Chondrocyte (in vitro differentiated cells): ENCODE measurements at regions not wholly inside any gene's neighbourhood (a gene's known extent, or its start where the extent isn't known, plus 50 kb on each side); places are given as distances from the start of the nearest gene placed in this dataset.

Experiments
- DNase-seq: peaks from one replicate; pipeline ENCODE4 v3.0.0; 2021; ENCODE audit warnings: mixed read lengths, low spot score
- H3K27ac Mint-ChIP-seq: one replicate; pipeline ENCODE4 v1.8.0; 2021; ENCODE audit warnings: mild to moderate bottlenecking, moderate library complexity, mixed read lengths; ENCODE audit not compliant: unreplicated experiment
- H3K27me3 Mint-ChIP-seq: 2 replicates; pipeline ENCODE4 v1.8.0; 2021; ENCODE audit warnings: low read depth, mixed read lengths
- H3K36me3 Mint-ChIP-seq: 2 replicates; pipeline ENCODE4 v1.8.0; 2021; ENCODE audit warnings: low read depth, mixed read lengths
- H3K4me1 Mint-ChIP-seq: 2 replicates; pipeline ENCODE4 v1.8.0; 2021; ENCODE audit warnings: low read depth, mild to moderate bottlenecking, mixed read lengths
- H3K4me3 Mint-ChIP-seq: one replicate; pipeline ENCODE4 v1.8.0; 2021; ENCODE audit warnings: mild to moderate bottlenecking, moderate library complexity, mixed read lengths; ENCODE audit not compliant: unreplicated experiment
- H3K9me3 Mint-ChIP-seq: 2 replicates; pipeline ENCODE4 v1.8.0; 2021; ENCODE audit warnings: low read depth, mixed read lengths
- TF ChIP-seq, protein P1 (sequence below): fragments of 200-600 bp; sonication (generic); IDR thresholded peaks from 2 replicates; pipeline ENCODE4 v1.5.0; 2021; ENCODE audit warnings: antibody characterized with exemption, mild to moderate bottlenecking, moderate library complexity

DNA sequence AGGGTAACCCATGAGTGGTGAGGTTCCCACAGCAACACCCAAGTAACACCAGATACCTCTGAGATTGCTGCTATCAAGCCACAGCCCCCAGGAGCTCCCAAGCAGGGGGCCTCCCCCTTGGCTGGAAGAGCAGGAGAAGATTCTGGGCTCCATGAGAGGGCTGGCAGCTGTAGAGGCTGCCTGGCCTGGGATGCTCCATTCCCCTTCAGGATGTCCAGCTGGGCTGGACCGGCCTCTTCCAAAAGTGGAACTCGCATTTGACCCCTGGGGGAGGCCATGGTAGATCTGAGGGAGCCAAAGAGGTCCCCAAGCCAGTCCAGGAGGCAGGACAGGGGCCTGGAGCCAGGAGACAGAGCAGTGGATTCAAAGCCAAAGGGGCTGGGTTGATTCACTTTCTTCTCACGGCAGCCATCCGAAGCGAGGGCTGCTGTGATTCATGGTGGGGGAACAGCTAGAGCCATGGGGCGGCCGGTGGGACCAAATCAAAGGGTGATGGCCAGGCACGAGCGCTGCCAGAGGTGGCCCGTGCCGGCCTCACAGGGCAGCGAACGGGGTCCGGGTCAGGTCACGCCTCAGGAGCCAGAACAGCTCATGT is 95.3 kb upstream of the ID2 start:
- H3K4me3 Mint-ChIP-seq, result no peak overlapping the region
- no peaks in the 10 kb centered on the region for H3K36me3 Mint-ChIP-seq
- no peak overlapping the region for H3K27ac Mint-ChIP-seq
- no peaks in the 10 kb centered on the region for H3K9me3 Mint-ChIP-seq
- peaks cover 16% of the 10 kb centered on the region for H3K27me3 Mint-ChIP-seq
- TF ChIP-seq, protein P1, sequence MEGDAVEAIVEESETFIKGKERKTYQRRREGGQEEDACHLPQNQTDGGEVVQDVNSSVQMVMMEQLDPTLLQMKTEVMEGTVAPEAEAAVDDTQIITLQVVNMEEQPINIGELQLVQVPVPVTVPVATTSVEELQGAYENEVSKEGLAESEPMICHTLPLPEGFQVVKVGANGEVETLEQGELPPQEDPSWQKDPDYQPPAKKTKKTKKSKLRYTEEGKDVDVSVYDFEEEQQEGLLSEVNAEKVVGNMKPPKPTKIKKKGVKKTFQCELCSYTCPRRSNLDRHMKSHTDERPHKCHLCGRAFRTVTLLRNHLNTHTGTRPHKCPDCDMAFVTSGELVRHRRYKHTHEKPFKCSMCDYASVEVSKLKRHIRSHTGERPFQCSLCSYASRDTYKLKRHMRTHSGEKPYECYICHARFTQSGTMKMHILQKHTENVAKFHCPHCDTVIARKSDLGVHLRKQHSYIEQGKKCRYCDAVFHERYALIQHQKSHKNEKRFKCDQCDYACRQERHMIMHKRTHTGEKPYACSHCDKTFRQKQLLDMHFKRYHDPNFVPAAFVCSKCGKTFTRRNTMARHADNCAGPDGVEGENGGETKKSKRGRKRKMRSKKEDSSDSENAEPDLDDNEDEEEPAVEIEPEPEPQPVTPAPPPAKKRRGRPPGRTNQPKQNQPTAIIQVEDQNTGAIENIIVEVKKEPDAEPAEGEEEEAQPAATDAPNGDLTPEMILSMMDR, result no peak
- H3K4me1 Mint-ChIP-seq, result peaks cover 4% of the 10 kb centered on the region
- peak; percentile 59 for DNase-seq

DNA sequence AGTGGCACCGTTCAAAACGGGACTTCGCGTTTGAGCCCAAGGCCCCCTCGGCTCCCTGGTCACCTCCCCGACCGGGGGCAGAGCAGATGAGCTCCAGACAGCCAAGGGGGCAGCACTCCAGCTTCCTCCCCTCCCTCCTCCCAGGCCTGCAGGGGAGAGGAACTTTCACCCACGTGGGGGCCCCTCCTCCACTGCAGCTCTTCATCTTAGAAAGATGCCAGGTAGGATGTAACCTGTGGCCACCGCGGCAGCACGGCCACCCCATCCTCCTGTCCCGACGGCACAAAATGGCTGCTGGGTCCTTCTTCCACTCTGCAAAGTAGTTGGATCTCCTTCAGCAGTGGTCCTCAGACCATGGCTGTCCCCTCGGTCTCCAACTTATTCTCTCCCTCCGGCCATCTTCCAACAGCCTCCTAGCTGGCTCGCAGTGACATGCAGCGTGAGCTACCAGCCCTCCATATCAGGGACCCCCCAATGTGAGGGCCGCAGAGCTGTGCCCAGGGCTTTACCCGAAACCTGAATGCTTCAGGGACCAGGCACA is 94.5 kb upstream of the ID2 start:
- TF ChIP-seq, protein P1, result no peak
- H3K27me3 Mint-ChIP-seq, result peaks cover 17% of the 10 kb centered on the region
- no peaks in the 10 kb centered on the region for H3K9me3 Mint-ChIP-seq
- H3K36me3 Mint-ChIP-seq, result no peaks in the 10 kb centered on the region
- peak; percentile 81 for DNase-seq
- no peak overlapping the region for H3K4me3 Mint-ChIP-seq
- H3K27ac Mint-ChIP-seq, result no peak overlapping the region
- H3K4me1 Mint-ChIP-seq, result peaks cover 4% of the 10 kb centered on the region

DNA sequence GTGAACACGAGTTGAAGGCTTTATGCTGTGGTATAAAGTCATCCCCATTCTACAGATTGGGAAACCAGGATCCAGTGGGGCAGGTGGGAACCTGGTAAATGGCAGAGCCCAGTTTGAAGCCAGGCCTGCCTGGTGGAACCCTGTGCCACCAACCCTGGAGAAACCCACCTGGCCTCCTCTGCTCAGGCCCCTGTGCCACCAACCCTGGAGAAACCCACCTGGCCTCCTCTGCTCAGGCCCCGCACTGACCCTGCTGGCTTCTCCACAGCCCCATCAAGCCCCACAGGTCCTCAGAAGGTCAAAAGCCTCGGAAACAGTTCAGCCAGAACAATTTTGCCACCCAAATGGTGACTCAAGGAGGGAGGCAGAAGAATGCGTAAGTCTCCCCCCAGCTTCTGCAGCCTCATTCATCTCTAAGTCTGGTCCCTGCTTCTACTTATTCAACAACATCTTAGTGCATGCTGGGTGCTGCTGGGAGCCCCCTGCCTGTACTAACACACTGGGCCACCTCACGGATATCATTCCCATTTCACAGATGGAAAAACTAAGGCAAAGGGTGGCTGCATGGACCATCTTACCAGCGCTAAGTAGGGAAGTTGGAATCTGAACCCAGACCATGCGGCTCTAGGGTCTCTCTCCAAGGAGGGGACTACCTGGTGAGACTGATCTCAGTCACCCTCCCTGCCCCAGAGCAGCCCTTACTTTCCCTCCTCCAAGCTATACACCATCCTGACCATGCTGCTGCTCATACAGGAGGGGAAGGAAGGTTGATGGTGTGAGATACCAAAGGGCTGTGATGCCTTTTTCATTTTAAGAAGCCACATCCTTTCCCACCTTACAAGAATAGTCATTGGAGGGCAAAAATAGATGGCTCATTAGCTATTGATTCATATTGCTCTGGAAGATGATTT is 93.7 kb upstream of the ID2 start:
- DNase-seq, result peak; percentile 69
- Mint-ChIP-seq H3K27ac (no peak overlapping the region), H3K9me3 (no peaks in the 10 kb centered on the region), H3K4me1 (peaks cover 4% of the 10 kb centered on the region), H3K36me3 (no peaks in the 10 kb centered on the region), H3K4me3 (no peak overlapping the region), H3K27me3 (peaks cover 17% of the 10 kb centered on the region)
- TF ChIP-seq, protein P1, result no peak

DNA sequence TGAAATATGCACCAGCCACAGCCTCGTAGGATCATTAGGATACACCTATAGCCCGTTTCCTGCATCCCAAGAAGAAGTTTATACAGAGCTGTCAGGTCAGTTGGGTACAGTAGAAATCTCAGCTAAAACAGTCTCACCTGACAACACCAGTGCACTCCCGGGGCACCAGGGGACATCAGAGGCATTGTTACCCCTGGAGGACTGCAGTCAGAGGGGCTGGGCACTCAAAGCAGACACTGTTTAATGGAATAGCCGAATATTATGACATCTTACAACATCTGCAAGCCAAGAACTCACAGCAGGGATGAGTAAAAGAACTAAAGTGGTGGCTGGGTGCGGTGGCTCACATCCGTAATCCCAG is 93.0 kb upstream of the ID2 start:
- peak; percentile 40 for DNase-seq
- no peaks in the 10 kb centered on the region for H3K9me3 Mint-ChIP-seq
- H3K27me3 Mint-ChIP-seq, result peaks cover 16% of the 10 kb centered on the region
- H3K36me3 Mint-ChIP-seq, result no peaks in the 10 kb centered on the region
- TF ChIP-seq, protein P1, result no peak
- no peak overlapping the region for H3K4me3 Mint-ChIP-seq
- H3K4me1 Mint-ChIP-seq, result peaks cover 4% of the 10 kb centered on the region
- no peak overlapping the region for H3K27ac Mint-ChIP-seq

DNA sequence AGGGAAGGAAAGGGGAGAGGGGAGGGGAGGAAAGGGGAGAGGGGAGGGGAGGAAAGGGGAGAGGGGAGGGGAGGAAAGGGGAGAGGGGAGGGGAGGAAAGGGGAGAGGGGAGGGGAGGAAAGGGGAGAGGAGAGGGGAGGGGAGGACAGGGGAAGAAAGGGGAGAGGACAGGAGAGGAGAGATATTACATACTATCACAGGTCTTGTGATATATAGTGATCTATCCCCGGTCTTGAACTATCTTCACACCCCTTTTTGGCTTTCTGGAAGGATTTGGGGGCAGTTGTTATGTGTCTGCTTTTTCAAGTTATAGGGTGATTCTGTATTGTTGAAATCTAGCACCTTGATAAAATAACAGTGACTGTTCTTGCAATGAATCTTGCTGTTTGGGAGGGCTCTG is 92.1 kb upstream of the ID2 start:
- no peak for DNase-seq
- Mint-ChIP-seq H3K4me1 (no peaks in the 10 kb centered on the region), H3K27me3 (peaks cover 14% of the 10 kb centered on the region), H3K9me3 (no peaks in the 10 kb centered on the region), H3K27ac (no peak overlapping the region), H3K36me3 (no peaks in the 10 kb centered on the region), H3K4me3 (no peak overlapping the region)
- TF ChIP-seq, protein P1, result no peak
